Hematopoietic multipotent progenitor cell treated with erythropoietin and hydrocortisone succinate and interleukin-3 and kit ligand, for 17 days (in vitro differentiated cells): ENCODE measurements at regions not wholly inside any gene's neighbourhood (a gene's known extent, or its start where the extent isn't known, plus 50 kb on each side); places are given as distances from the start of the nearest gene placed in this dataset.
A peak's percentile ranks its signal among the peaks of the same experiment; 100 is the strongest.
"Not testable (repeated sequence)": the region's sequence is repeated elsewhere in the genome, so short reads cannot be mapped to it uniquely, and the experiment has no call there.

Experiments used
- DNase-seq: peaks from one replicate; pipeline ENCODE4 v3.0.0-alpha.2; 2015; ENCODE audit warnings: low spot score

DNA sequence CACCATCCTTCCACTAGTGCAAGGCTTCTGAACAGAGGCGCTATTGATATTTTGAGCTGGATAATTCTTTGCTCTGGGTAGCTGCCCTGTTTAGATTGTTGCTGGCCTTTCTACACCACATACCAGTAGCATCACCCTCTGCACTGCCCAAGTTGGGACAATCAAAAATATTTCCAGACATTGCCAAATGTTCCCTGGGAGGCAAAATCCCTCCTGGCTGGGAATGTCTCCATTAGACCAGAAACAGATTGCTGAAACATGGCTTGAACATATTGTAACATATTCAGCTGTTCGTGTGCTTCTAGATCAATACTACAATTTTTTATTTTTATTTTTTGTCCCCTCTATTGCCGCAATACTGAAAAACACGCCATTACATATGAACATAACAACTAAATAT is 174.6 kb downstream of the ABCA8 start:
- no peak for DNase-seq

- no peak for DNase-seq
Observed at GRCh38 chr17:68778726-68779125, 176.5 kb downstream of the ABCA8 start.

GRCh38 chr17:68777856-68778694 is 176.9 kb upstream of the FAM20A start:
- DNase-seq = no peak

DNA sequence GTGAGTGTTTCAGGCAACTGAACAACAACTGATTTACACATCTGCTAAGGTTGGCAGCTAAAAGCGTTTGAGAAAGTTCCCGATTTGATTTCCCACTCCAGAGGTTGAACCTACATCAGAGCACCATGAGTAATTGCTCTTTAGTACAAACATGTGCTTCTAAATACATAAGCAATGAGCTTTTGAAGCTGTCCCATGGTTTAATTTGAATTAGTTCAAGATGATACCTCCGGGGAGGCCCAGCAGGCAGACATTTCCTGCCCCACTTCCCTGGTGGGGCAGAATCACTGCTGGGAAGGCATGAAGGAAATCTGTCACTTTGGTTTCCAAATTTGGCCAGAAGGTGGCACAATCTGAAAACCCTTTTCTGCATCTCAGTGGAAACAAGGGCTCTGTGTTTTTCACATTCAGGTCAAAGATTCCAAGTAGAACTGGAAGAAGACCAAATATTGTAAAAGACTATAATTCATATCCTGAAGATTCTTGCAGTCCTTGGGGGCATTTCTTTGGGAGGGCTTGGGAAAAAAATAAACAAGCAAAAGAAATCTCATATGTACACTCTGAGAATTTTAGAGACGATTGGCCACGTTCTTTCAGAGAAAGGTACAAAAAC is 176.2 kb upstream of the FAM20A start:
- DNase-seq = no peak

- no peak for DNase-seq
Observed at GRCh38 chr17:68776451-68776850, 175.3 kb upstream of the FAM20A start.

GRCh38 chr17:68775969-68776368 is 174.8 kb upstream of the FAM20A start:
- DNase-seq = no peak

GRCh38 chr17:68775318-68775717 is 174.2 kb upstream of the FAM20A start:
- no peak for DNase-seq

DNA sequence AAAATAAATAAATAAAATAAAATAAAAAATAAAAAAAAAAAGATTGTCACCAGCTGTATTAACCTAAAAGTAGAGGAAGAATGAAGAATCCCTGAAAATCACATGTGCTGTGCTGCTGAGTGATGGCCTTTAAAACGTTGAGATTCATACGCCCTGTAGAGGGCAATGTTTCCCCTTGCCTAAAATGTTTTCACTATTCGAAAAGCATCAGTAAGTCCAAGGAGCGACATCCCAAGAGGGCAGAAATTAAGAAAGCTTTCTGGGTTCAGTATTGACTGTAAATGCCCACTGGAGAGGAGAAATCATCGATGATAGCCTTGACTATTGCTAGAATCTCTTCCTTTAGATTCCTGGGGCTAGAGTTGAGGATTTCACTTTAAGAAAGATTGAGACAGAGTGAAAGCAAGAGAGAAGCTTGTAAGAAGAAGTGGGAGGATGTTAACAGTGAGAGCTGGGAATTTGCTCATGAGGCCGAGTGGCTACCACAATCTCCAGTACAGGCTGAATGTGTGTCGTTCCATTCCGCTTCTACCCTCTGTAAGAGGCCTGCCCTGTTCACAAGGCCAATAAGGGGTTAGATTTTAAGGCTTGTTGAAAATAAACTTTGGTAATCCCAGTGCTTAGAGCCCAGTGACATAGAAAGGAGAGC is 170.8 kb upstream of the FAM20A start:
- no peak for DNase-seq

DNA sequence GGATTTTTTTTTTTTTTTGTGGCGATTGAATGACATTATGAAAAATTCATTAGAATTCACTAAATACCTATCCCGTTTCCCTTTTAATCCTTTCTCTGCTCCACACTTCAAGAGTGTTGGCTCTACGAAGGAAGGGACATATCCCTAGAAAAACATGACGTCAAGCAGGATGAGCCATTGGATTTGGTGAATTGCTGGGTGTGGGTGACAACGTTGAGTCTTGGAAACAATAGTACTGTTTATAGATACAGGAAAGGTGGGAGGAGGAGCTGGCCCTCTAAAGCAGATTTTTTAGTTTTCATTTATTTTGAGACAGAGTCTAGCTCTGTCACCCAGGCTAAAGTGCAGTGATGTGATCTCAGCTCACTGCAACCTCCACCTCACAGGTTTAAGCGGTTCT is 167.6 kb upstream of the FAM20A start:
- no peak for DNase-seq

DNA sequence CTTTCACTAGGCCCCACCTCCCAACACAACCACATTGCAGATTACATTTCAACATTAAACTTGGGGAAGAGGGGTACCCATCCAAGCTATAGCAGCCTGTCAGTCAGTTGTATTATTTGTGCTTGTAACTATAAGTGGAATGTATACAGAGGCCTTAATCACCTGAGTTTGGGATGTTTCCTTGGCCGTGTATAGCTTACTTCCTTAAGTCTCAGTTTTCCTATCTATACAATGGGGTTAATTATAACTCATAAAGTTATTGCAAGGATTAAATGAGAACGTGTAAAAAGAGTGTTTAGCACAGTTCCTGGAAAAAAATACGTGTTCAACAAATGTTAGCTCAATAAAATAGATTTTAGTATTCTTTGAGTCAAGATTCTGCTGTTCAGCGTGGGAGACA is 165.5 kb upstream of the FAM20A start:
- no peak for DNase-seq

DNA sequence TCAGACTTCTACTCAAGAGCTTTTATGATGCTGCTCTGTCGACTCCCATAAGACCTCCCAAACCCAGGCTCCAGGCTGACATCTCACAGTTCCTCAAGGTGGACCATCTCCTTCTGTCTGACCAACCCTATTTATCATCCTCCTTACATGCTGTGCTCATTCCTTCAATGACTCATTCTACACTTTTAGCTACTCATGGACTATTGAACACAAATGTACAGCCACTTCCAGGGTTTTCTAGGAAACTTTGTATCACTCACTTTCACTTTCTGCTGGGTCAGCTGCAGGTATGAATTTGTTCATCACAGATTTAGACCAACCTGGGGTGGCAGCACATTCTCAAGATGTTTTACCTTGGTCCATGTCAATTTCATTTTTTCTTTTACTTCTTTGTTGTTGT is 162.4 kb upstream of the FAM20A start:
- DNase-seq = no peak

DNA sequence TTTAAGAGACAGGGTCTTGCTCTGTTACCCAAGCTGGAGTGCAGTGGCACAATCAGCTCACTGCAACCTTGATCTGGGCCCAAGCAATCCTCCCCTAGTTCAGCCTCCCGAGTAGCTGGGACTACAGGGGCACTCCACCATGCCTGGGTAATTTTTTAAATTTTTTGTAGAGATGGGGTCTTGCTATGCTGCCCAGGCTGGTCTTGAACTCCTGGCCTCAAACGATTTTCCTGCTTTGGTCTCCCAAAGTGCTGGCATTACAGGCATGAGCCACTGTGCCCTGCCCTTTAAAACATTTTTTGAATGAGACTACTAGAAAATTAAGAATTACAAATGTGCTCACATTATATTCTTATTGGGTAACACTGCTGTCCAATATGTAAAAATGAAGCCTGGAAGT is 161.7 kb upstream of the FAM20A start:
- DNase-seq = no peak

DNA sequence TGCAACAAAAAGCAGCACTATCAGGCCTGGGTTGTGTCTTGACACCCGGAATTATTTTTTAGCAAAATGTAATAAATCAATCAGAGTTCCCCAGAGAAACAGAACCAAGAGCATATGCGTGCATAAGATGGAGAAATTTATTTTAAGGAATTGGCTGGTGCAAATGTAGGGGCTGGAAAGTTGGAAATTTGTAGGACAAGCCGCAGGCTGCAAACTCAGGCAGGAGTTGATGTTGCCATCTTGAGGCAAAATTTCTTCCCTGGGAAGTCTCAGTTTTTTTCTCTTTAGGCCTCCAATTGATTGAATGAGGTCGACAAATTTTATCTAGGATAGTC is 158.9 kb upstream of the FAM20A start:
- no peak for DNase-seq

- peak; percentile 36 for DNase-seq
Observed at GRCh38 chr17:68759343-68760140, 158.4 kb upstream of the FAM20A start.

- no peak for DNase-seq
Observed at GRCh38 chr17:68759002-68759342, 157.8 kb upstream of the FAM20A start.

DNA sequence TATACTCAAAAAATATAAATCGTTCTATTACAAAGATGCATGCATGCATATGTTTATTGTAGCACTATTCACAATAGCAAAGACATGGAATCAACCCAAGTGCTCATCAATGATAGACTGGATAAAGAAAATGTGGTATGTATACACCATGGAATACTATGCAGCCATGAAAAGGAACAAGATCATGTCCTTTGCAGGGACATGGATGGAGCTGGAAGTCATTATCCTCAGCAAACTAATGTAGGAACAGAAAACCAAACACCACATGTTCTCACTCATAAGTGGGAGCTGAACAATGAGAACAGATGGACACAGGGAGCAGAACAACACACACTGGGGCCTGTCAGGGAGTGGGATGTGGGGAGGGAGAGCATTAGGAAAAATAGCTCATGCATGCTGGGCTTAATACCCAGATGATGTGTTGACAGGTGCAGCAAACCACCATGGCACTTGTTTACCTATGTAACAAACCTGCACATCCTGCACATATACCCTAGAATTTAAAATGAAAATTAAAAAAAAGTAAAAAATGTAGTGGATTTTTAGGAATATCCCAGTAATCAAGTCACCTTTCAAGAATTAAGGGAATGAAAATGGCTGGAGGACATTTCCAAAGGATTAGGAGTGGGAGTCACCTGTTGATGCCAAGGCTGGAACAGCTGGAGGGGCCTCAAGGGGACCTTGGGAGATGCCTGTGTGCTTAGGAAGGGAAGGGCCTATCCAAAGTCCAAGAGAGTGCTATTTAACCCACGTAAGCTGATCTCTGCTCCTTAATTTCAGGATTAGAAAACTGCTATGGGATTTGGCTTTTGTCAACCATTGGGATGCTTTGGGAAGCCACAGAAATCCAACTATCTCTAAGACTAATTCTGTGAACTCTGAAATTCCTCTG is 156.9 kb upstream of the FAM20A start:
- not testable (repeated sequence) for DNase-seq

DNA sequence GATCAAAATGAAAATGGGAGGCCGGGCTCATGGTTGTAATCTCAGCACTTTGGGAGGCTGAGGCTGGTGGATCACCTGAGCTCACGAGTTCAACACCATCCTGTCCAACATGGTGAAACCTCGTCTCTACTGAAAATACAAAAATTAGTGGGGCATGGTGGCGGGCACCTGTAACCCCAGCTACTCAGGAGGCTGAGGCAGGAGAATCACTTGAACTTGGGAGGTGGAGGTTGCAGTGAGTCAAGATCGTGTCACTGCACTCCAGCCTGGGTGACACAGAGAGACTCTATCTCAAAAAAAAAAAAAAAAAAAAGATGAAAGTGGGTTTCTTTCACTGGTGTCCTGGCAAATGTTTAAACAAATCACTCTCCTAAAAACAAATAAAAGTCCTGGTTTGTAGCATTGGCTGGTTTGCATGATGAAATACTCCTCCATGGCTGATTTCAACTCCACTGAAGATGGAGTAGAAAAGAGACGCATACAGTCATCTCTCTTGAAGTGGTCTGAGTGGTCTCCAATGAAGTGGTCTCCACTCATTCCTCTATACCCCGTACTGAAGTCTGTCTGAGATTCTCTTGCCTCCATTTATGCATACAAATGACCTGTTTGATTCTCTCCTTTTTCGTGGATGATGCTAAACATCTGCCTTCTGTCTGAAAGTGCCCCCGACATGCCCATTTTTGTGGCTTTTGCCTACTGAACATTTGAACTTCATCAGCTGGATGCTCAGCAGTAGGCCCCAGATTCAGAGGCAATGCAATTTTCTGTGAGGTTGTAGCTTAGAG is 153.0 kb upstream of the FAM20A start:
- DNase-seq = no peak

DNA sequence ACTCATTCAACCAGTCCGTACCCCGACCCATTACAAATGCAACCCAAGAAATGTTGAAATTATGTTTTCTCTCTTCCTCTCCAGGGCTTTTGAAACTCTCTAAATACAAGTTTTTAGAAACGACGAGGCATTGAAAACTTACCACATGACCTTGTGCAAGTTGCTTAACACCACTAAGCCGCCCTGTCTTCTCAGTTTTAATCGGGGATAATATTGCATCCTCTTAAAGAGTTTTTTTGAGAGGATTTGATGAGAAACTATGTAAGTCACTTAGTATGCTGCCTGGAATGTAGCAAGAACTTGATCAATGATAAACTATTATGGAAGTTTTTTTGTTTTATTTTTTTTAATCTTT is 149.0 kb upstream of the FAM20A start:
- DNase-seq = no peak

DNA sequence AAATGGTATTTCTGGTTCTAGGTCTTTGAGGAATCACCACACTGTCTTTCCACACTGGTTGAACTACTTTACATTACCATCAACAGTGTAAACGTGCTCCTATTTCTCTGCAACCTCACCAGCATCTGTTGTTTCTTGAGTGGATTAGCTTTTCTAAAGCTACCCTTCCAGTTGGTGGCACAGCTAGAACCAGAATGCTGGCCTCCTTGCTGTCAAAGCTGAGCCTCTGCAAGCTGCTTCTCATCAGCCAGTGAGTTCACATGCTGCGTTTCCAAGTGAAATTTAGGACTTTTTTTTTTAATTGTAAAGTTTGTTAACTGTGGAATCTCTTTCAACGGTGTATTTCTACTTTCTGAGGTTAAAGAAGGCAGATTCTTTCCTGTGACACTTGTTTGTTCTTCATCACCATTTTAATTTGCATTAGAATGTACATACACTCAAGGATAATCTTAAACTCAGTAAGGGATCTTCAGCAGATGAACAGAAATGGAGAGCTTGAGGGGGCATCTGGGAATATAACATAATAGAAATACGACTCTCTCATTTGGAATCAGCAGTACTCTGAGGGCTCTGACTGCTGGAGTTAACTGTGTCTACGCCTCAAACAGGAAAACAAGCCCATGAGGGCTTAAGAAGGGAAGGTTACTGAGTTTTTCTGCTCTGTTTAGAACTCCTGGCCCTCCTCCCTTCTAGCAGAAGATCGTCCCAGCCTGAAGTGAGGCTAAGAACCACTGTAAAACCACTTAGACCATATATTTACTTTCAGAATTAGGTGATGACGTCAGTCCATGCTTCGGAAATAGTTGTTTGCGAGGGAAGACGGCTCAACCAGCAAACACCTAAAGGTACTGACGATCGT is 148.4 kb upstream of the FAM20A start:
- no peak for DNase-seq

GRCh38 chr17:68748381-68748780 is 147.2 kb upstream of the FAM20A start:
- DNase-seq = no peak
